NCI-H187 treated with DMSO at 0.1 percent for 48 hours (cell line): ENCODE measurements at regions not wholly inside any gene's neighbourhood (a gene's known extent, or its start where the extent isn't known, plus 50 kb on each side); places are given as distances from the start of the nearest gene placed in this dataset.
"Not testable (repeated sequence)": the region's sequence is repeated elsewhere in the genome, so short reads cannot be mapped to it uniquely, and the experiment has no call there.

Source experiments
- DNase-seq: peaks from one replicate; lab custom pipeline; 2025; lab: John Stamatoyannopoulos, UW

DNA sequence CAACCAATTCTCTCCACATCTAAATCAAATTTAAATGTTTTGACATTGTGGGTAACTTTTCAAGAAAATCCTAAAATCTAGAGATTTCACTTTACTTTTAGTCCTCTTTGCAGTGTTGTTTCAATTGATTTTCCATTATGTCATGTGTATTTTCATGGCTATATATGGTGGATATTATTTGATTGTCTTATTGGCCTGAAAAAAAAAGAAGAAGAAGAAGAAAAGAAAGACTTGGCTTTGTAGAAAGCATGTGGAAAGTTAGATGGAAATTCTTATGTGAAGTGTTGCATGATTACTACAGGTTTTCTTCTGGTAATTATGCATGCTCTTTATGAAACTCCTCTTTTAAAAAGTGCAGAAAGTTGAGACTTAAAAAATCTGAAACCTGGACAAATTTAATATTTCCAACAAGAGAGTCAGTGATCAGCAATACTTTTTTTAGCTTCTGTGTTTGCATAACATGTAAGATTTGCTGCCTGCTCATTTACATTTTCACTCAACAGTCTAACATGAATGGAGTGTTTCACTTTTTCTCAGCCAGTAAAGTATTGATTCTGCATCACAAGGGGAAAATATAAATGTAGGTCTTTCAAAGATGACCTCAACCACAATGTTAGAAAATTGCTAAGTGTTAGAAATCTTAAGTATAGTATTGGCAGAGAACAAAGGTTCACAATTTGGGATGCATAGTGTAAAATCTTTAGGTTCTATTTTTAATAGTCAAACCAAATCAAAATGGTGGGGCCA lies 438.7 kb downstream of the BCKDHB start:
- no peak for DNase-seq

DNA sequence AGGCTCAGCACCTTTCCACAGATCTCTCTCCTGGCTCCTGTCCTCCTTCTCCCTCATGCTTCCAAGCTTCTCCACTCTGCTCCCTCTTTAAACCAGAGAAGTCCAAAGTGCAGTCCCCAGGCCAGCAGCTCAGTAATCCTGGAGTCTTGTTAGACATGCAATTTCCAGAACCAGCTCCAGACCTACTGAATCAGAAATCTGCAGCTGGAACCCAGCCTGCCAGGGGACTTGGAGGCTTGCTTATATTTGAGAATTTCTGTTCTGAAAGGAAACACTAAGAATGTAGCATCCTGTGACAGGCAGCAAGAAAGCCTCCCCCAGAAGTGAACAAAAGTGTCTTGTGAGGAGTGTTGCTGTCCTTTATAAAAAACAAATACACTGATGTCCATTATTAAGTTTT lies 438.1 kb downstream of the BCKDHB start:
- DNase-seq: no peak

DNA sequence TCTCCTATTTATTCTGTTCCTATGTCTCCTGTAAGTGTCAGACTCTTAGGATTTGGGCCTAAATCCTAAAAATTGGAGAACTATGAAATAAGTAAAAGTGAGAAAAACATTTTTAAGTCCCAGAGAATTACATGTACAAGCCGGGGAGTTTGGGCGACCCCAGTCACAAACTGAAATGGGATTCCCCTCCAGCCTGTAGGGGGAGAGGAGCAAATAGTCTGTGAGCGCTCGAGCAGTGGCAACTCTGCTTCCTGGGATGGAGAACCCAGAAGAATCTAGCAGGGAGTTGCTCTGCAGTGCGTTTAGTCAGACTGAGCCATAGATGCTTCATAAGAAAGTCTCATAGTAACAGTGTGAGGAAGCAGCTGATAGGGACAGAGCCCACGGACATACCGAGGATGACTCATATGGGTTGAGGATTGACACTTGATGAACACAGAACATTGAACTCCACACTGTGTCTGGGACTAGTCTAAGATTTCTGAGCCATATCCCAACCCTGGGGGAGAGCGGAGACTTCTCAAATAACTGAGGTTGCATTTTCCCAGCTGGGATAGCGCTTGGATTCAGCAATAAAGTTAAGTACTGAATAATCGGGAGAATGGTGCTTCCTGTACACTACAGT lies 437.2 kb downstream of the BCKDHB start:
- no peak for DNase-seq

GRCh38 chr6:80543151-80543550 lies 436.7 kb downstream of the BCKDHB start:
- DNase-seq: no peak

DNA sequence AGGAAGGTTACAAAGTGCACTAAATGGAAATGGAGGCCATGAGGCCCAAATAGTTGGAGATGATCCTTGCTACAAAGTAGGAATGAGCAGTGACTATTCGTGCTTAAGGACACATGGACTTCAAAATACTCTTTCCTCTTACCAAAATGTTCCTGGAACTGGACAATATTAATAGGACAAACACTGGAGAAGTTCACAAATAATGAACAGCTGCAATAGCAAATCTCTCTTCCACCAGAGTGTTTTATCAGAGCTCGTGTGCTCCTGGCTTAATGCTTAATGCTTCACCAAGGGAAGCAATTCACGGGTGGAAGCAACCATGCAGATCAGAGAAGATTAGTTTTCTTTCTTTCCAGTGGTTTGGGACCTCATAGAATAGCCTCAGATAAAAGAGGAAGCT lies 435.4 kb downstream of the BCKDHB start:
- DNase-seq: no peak

GRCh38 chr6:80541181-80541580 lies 434.7 kb downstream of the BCKDHB start:
- DNase-seq: no peak

DNA sequence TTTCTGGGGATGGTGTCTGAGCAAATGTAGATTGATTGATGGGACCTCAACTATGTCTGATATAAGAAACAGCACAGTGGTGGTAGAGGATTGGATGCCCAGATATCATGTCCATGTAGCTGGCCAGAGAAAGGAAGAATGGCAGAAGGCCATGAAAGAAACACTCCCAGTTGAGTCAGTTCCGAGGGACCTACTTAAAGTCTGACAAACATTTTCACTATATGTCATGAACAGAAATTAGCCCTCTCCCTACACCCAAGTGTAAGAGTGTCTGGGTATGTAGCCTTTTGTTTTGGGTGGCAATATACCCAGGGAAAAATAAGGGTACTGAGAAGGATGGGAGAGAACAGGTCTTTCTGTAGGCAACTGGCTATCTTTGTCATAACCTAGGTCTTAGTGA lies 434.2 kb downstream of the BCKDHB start:
- DNase-seq: no peak

GRCh38 chr6:80537118-80537972 lies 430.9 kb downstream of the BCKDHB start:
- no peak for DNase-seq

GRCh38 chr6:80535914-80536565 lies 429.6 kb downstream of the BCKDHB start:
- no peak for DNase-seq

GRCh38 chr6:80531681-80532619 lies 425.5 kb downstream of the BCKDHB start:
- no peak for DNase-seq

GRCh38 chr6:80530103-80530502 lies 423.6 kb downstream of the BCKDHB start:
- DNase-seq: no peak

GRCh38 chr6:80528115-80528514 lies 421.6 kb downstream of the BCKDHB start:
- no peak for DNase-seq

DNA sequence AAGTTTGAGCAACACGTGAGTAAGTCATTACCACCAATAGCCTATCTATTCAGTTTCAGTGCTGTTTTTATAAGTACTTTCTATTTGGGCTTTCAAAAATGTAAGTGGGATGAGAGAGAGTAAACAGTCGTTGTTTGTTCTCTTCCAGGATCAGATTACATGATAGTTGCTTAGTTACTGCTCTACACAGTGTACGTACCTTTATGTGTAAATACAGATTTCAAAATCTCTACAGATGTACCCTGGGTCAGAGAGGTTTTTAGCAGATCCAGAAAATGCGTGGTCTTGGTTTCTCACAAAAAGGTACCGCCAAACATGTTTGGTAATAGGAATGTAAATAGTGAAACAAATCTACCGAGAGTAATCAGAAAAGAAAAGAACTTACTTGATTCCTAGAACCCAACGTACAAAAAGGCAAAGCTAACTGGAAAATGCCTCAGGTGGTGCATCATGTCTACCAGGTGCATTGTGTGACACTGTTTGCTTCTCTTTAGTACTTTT lies 421.1 kb downstream of the BCKDHB start:
- DNase-seq: peak; percentile 75

DNA sequence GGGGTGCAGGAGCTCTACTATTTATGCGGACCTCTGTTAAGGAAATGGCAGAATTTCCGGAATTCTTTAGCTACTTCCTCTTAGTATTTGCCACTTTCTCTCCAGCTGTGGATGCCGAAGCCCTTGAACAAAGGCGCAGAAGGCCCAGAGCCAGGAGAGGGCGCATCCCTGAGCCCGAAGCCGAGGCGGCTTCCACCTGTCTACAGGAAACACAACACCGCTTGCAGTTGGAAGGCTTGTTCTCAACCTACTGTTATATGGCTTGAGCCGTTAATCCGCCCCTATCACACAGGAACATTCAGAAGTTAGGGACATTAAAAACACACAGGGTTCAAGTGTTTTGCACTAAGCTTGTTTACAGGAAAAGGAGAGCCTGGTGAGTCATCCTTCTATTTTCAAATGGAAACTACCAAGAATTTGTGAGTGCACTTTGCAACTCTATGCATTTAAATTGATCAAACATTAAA lies 417.1 kb downstream of the BCKDHB start:
- no peak for DNase-seq

GRCh38 chr6:80523010-80523409 lies 416.5 kb downstream of the BCKDHB start:
- no peak for DNase-seq

DNA sequence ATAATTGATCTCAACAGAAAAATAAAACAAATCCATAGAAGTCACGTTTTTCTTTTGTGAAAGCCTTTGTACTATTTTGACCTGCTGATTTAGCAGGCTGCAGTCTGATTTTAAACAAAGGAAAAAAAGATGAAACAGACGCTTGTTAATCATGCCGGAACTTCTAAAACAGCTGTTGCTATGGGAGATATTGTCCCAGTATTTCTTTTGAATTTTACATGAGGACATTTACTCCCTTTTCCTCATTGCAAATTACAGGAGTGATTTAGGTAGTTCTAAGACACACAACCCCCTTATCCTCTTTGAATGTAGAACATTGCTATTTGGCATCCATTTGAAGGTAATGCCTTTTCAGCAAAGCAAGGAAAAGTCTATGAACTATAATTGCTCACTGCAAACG lies 416.1 kb downstream of the BCKDHB start:
- no peak for DNase-seq

DNA sequence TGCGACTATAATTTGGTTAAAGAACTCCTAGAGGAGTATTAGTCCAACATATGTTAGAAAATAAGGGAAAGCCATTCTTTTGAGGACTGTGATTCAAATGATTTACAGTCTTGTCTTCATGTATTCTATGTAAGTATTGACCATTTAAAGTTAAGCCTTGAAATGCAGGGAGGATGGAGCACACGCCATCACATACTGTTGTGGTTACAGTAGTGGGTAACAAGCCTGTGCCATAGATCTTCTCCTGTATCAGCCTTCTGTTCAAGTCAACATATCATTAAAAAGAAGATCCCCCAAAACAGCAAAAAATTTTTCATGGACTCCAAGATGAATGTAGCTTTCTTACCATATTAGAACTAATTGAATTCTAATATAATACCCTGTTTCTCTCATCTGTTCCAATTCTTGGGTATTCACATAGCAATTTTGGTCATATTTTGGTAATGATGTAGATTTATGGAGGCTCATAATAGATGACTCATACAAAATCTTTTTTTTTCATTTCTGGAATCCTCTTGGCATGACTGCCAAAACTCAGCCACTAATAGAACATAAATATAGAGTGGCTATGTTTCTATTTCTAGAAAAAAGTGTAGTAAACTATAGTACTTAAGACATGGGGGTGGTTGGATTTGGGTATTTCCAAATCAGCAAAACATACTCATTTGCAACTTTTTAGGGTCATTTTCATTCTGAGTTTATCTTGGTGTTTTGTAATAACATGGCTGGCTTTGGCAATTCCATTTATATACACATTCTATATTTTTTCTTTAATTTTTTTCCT lies 413.5 kb downstream of the BCKDHB start:
- DNase-seq: no peak

GRCh38 chr6:80517525-80517924 lies 411.1 kb downstream of the BCKDHB start:
- no peak for DNase-seq

- DNase-seq: not testable (repeated sequence)
Measured at GRCh38 chr6:80510521-80510920, 404.1 kb downstream of the BCKDHB start.
